ENCODE measurements at regions not wholly inside any gene's neighbourhood (a gene's known extent, or its start where the extent isn't known, plus 50 kb on each side); places are given as distances from the start of the nearest gene placed in this dataset.
"Not testable (repeated sequence)": the region's sequence is repeated elsewhere in the genome, so short reads cannot be mapped to it uniquely, and the experiment has no call there.

GRCh38 chr19:28575816-28576215 lies 637.1 kb downstream of the UQCRFS1 start:
- no peak overlapping the region for H3K4me3 ChIP-seq (ENCODE audit: low read depth, low read length)
- DNase-seq (ENCODE audit: low read depth), result no peak
- no peak for TF ChIP-seq CTCF (conservative IDR thresholded peaks at IDR 0.05; ENCODE audit: low read depth, low read length)

GRCh38 chr19:28575312-28575711 lies 637.6 kb downstream of the UQCRFS1 start:
- DNase-seq (ENCODE audit: low read depth); H3K4me3 ChIP-seq (ENCODE audit: low read depth, low read length): not testable (repeated sequence)

- TF ChIP-seq CTCF (conservative IDR thresholded peaks at IDR 0.05; ENCODE audit: low read depth, low read length), result no peak
- H3K4me3 ChIP-seq (ENCODE audit: low read depth, low read length), result no peak overlapping the region
- DNase-seq (ENCODE audit: low read depth), result no peak
These were observed 638.7 kb downstream of the UQCRFS1 start for GRCh38 chr19:28574212-28574611.

DNA sequence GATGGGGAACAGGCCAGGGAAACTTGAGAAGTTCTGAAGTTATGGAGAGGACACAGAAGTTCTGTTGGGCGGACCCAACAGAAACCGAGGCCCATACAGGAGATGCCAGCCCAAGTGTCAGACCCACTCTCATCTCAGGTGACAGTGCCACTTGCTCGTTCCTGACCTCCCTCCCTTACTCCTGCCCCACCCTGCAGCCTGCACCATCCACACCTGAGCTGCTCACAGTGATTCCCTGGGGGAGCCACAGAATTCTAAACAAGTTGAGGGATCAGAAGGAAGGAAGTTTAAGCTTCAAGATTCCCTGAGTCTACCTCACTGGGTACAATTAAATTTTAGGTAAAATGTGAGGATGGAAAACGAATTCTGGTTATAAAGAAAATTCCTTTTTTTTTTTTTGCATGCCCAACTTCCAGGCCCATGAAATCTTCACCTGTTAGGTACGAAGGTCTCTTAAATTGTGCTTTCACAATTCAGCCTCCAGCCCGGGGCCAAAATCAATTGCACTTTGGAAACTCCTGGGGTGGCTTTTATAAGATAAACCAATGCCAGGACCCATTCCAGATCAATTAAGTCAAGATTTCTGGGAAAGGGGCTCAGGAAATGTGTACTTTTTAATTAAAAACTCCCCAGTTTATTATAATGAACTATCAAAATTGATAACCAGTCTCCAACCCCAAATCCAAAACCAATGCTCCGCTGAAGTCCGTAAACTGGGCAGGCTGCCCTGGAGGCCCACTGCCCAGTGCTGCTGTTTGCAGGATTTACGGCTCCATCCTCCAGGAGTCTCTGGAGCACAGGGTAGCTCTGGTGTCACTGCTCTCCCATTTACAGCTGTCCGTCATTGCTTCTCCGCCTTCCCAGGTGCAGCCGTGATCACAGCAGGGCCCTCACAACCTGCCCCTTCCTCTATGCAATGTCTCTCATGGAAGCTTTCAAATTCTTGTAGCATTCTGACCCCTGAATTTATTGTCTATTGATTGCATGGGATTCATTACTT lies 643.5 kb downstream of the UQCRFS1 start:
- no peak for DNase-seq (ENCODE audit: low read depth)
- no peak overlapping the region for H3K4me3 ChIP-seq (ENCODE audit: low read depth, low read length)
- TF ChIP-seq CTCF (conservative IDR thresholded peaks at IDR 0.05; ENCODE audit: low read depth, low read length), result no peak

DNA sequence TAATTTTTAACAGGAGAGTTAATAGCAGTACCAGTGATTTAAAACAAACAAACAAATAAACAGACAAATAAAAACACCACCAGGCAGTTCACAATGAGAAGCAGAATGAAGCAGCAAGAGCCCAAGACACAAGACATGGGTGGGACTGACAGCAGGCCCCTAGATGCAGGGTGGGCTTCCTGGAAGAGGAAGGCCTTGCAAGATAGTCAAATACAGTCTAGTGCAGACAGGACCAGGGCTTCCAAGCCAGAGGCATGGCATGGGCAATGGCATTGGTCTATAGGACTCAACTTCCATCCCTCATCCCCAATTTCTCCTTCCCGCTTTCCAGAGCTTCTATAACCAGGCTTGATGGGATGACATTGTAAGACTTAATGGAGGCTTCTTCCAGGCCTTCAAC lies 645.1 kb downstream of the UQCRFS1 start:
- DNase-seq (ENCODE audit: low read depth), result no peak
- H3K4me3 ChIP-seq (ENCODE audit: low read depth, low read length), result no peak overlapping the region
- TF ChIP-seq CTCF (conservative IDR thresholded peaks at IDR 0.05; ENCODE audit: low read depth, low read length), result no peak

- no peak for DNase-seq (ENCODE audit: low read depth)
- no peak overlapping the region for H3K4me3 ChIP-seq (ENCODE audit: low read depth, low read length)
- TF ChIP-seq CTCF (conservative IDR thresholded peaks at IDR 0.05; ENCODE audit: low read depth, low read length), result no peak
These were observed 648.7 kb downstream of the UQCRFS1 start for GRCh38 chr19:28563964-28564921.

GRCh38 chr19:28560786-28561185 lies 652.2 kb downstream of the UQCRFS1 start:
- no peak overlapping the region for H3K4me3 ChIP-seq (ENCODE audit: low read depth, low read length)
- DNase-seq (ENCODE audit: low read depth), result no peak
- no peak for TF ChIP-seq CTCF (conservative IDR thresholded peaks at IDR 0.05; ENCODE audit: low read depth, low read length)

Measured in choroid plexus epithelial cell (primary cell).